ENCODE measurements at regions not wholly inside any gene's neighbourhood (a gene's known extent, or its start where the extent isn't known, plus 50 kb on each side); places are given as distances from the start of the nearest gene placed in this dataset.

GRCh38 chr10:25094590-25094989, 78.2 kb downstream of the THNSL1 start:
- H3K4me3 ChIP-seq (replicated peaks; ENCODE audit: low read depth, low read length): no peak overlapping the region
- no peak for DNase-seq (ENCODE audit: extremely low read depth, low read depth)
- TF ChIP-seq, protein P1, sequence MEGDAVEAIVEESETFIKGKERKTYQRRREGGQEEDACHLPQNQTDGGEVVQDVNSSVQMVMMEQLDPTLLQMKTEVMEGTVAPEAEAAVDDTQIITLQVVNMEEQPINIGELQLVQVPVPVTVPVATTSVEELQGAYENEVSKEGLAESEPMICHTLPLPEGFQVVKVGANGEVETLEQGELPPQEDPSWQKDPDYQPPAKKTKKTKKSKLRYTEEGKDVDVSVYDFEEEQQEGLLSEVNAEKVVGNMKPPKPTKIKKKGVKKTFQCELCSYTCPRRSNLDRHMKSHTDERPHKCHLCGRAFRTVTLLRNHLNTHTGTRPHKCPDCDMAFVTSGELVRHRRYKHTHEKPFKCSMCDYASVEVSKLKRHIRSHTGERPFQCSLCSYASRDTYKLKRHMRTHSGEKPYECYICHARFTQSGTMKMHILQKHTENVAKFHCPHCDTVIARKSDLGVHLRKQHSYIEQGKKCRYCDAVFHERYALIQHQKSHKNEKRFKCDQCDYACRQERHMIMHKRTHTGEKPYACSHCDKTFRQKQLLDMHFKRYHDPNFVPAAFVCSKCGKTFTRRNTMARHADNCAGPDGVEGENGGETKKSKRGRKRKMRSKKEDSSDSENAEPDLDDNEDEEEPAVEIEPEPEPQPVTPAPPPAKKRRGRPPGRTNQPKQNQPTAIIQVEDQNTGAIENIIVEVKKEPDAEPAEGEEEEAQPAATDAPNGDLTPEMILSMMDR (IDR thresholded peaks at IDR 0.05; ENCODE audit: low read depth, low read length, missing control alignments): no peak

- DNase-seq (ENCODE audit: extremely low read depth, low read depth): no peak
- no peak overlapping the region for H3K4me3 ChIP-seq (replicated peaks; ENCODE audit: low read depth, low read length)
- TF ChIP-seq, protein P1 (IDR thresholded peaks at IDR 0.05; ENCODE audit: low read depth, low read length, missing control alignments): no peak
Measured at GRCh38 chr10:25097669-25098411, 77.0 kb upstream of the GPR158 start.

GRCh38 chr10:25100141-25100540, 74.7 kb upstream of the GPR158 start:
- TF ChIP-seq, protein P1 (IDR thresholded peaks at IDR 0.05; ENCODE audit: low read depth, low read length, missing control alignments): no peak
- no peak for DNase-seq (ENCODE audit: extremely low read depth, low read depth)
- no peak overlapping the region for H3K4me3 ChIP-seq (replicated peaks; ENCODE audit: low read depth, low read length)

DNA sequence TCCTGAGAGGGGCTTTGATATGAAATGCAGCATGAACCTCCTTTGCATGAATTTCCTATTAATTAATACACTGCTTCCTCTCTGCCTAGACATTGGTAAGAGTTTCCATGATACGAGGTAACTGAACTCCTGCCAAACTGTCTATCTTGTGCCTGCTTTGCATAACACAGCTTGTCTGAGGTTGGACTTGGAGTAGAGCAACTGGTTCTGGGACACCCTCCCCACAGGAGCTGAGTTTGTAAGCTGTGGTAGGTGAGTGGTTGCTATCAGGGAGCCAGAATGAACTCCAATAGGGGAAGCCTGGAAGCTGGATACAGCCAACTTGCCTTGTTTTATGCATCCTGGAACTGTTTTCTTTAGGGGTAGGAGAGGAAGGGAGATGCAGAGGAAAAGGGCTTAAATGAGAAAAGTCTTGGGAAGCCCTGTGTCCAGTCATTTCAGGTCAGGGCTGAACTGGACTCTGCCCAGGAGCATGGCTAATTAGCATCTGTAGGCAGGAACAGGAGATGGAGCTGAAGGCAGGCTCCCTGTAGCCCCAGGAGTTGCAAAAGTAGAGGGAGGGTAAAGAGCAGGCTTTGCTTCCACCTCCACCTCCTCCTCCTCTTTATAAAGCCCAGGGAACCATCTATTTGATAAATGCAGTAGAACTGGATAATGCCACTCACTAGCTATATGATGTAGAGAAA, 73.2 kb upstream of the GPR158 start:
- TF ChIP-seq, protein P1 (IDR thresholded peaks at IDR 0.05; ENCODE audit: low read depth, low read length, missing control alignments): no peak
- no peak for DNase-seq (ENCODE audit: extremely low read depth, low read depth)
- H3K4me3 ChIP-seq (replicated peaks; ENCODE audit: low read depth, low read length): no peak overlapping the region

GRCh38 chr10:25102147-25102822, 72.5 kb upstream of the GPR158 start:
- TF ChIP-seq, protein P1 (IDR thresholded peaks at IDR 0.05; ENCODE audit: low read depth, low read length, missing control alignments): no peak

GRCh38 chr10:25103703-25104102, 71.1 kb upstream of the GPR158 start:
- TF ChIP-seq, protein P1 (IDR thresholded peaks at IDR 0.05; ENCODE audit: low read depth, low read length, missing control alignments): no peak
- H3K4me3 ChIP-seq (replicated peaks; ENCODE audit: low read depth, low read length): no peak overlapping the region
- DNase-seq (ENCODE audit: extremely low read depth, low read depth): no peak

More at GRCh38 chr10:25102147-25102822, 72.5 kb upstream of the GPR158 start:
- no peak for DNase-seq (ENCODE audit: extremely low read depth, low read depth)
- no peak overlapping the region for H3K4me3 ChIP-seq (replicated peaks; ENCODE audit: low read depth, low read length)
